K562 (cell line): ENCODE measurements at regions not wholly inside any gene's neighbourhood (a gene's known extent, or its start where the extent isn't known, plus 50 kb on each side); places are given as distances from the start of the nearest gene placed in this dataset.

Experiments used
- ATAC-seq: fragments of 200-7000 bp; cut with Tn5 transposase; 3 replicates; pipeline ENCODE4 v1.9.1; 2020; ENCODE audit warnings: moderate library complexity
- BruUV-seq: library from RNA; stranded (reverse); fragments of 400-500 nt; replicated peaks from 2 replicates; lab custom pipeline; 2021; lab: Mats Ljungman, UMichigan
- CTCF ChIA-PET: fragments of 300-600 bp; formaldehyde crosslinking; extraction: SDS; loops from one replicate; lab custom pipeline; 2021; ENCODE audit warnings: low intra/inter-chr PET ratio; lab: Yijun Ruan, JAX
- POLR2A ChIA-PET: fragments of 300-600, 350-650 bp; sonication (Branson Sonifier 250); formaldehyde crosslinking; extraction: SDS; loops from one replicate; lab custom pipeline; 2021; ENCODE audit warnings: antibody characterized with exemption, inconsistent platforms; lab: Yijun Ruan, JAX
- DNase-seq, 4 experiments: peaks; one replicate each; pipeline versions ENCODE4 v3.0.0 to v3.0.0-alpha.2; 2011 to 2018; ENCODE audit warnings: low spot score in 3 of 4, mixed read lengths in 3 of 4; ENCODE audit errors: extremely low read depth in 1 of 4
- FAIRE-seq: peaks from 2 replicates; lab custom pipeline; 2011; peaks lifted over from hg19 to GRCh38; lab: Jason Lieb, UNC
- H2AFZ ChIP-seq: 2 replicates; pipeline ENCODE4 v1.6.0; 2011; ENCODE audit warnings: low read depth, low read length, control low read depth, inconsistent platforms
- H3K27ac ChIP-seq: fragments of 200-600 bp; 3 replicates; pipeline ENCODE4 v1.8.0; 2011; ENCODE audit warnings: low read depth, mild to moderate bottlenecking, control low read depth, inconsistent platforms, low read length, moderate library complexity, mixed read lengths; ENCODE audit errors: extremely low read depth
- H3K27me3 ChIP-seq, 2 experiments: fragments of 300-600 bp in 1 of 2; 2 replicates in 1 of 2; 3 replicates in 1 of 2; pipeline versions ENCODE4 v1.6.0 to v1.8.0; 2011; ENCODE audit warnings: inconsistent platforms in 2 of 2, low read length in 2 of 2, mild to moderate bottlenecking in 1 of 2, mixed read lengths in 1 of 2, moderate library complexity in 1 of 2; ENCODE audit not compliant: control insufficient read depth in 2 of 2, insufficient read depth in 2 of 2
- H3K36me3 ChIP-seq: fragments of 300-600 bp; 3 replicates; pipeline ENCODE4 v1.8.0; 2011; ENCODE audit warnings: mild to moderate bottlenecking, low read length, inconsistent platforms; ENCODE audit not compliant: control insufficient read depth, insufficient read depth
- H3K4me1 ChIP-seq, 2 experiments: fragments of 200-600 bp in 1 of 2; replicated peaks in 1 of 2; 2 replicates in 1 of 2; 3 replicates in 1 of 2; pipeline versions ENCODE4 v1.5.1 to v1.8.0; 2011; ENCODE audit warnings: inconsistent platforms in 2 of 2, low read length in 2 of 2, mild to moderate bottlenecking in 1 of 2, mixed read lengths in 1 of 2, moderate library complexity in 1 of 2; ENCODE audit not compliant: control insufficient read depth in 2 of 2, insufficient read depth in 2 of 2
- H3K4me2 ChIP-seq: 2 replicates; pipeline ENCODE4 v1.6.1; 2011; ENCODE audit warnings: low read length, control low read depth, inconsistent platforms, mixed read lengths; ENCODE audit not compliant: insufficient read depth
- H3K4me3 ChIP-seq: fragments of 200-600 bp; sonication (generic), shearing (Covaris generic); 2 replicates; pipeline ENCODE4 v1.5.1; 2016; ENCODE audit warnings: control low read depth, inconsistent platforms
- H3K79me2 ChIP-seq: fragments of 200-600 bp; 3 replicates; pipeline ENCODE4 v1.8.0; 2011; ENCODE audit warnings: low read length, inconsistent platforms; ENCODE audit not compliant: control insufficient read depth, insufficient read depth
- H3K9ac ChIP-seq, 2 experiments: 2 replicates each; pipeline versions ENCODE4 v1.6.0 to v1.6.1; 2011; ENCODE audit warnings: low read depth in 2 of 2, low read length in 2 of 2, control low read depth in 1 of 2, inconsistent platforms in 1 of 2, mild to moderate bottlenecking in 1 of 2, mixed read lengths in 1 of 2; ENCODE audit not compliant: insufficient read depth in 1 of 2
- H3K9me1 ChIP-seq: one replicate; pipeline ENCODE4 v1.6.0; 2011; ENCODE audit warnings: inconsistent platforms, mild to moderate bottlenecking, low read length, moderate library complexity; ENCODE audit not compliant: control insufficient read depth, insufficient read depth
- H3K9me3 ChIP-seq: replicated peaks from 2 replicates; pipeline ENCODE4 v1.5.1; 2011; ENCODE audit warnings: low read depth, low read length, inconsistent platforms; ENCODE audit not compliant: control insufficient read depth, insufficient read depth
- H4K20me1 ChIP-seq: replicated peaks from 2 replicates; pipeline ENCODE4 v1.6.1; 2011; ENCODE audit warnings: low read length, inconsistent platforms, mixed read lengths; ENCODE audit not compliant: control insufficient read depth, insufficient read depth
- HDGF ChIP-seq: fragments of 450-650 bp; IDR thresholded peaks from 2 replicates; pipeline ENCODE4 v1.6.1; 2016
- REST ChIP-seq, 2 experiments: fragments of 450-650 bp; formaldehyde crosslinking in 1 of 2; IDR thresholded peaks; 2 replicates each; pipeline versions ENCODE4 v1.4.0 to v1.6.1; 2014 to 2020; ENCODE audit warnings: mild to moderate bottlenecking in 2 of 2, borderline replicate concordance in 1 of 2, low read depth in 1 of 2
- STAT5A ChIP-seq: IDR thresholded peaks from 2 replicates; pipeline ENCODE4 v1.6.1; 2012; ENCODE audit warnings: low read length, inconsistent platforms, borderline replicate concordance
- ZNF561 ChIP-seq: fragments of 450-650 bp; formaldehyde crosslinking; conservative IDR thresholded peaks from 2 replicates; pipeline ENCODE4 v1.4.0; 2020; ENCODE audit warnings: mild to moderate bottlenecking, moderate library complexity
- ZNF609 ChIP-seq: sonication (generic); formaldehyde crosslinking; IDR thresholded peaks from 2 replicates; pipeline ENCODE4 v1.8.1; 2023; ENCODE audit warnings: missing genetic modification reagents, mild to moderate bottlenecking, borderline replicate concordance
- WGBS: fragments of 100-300 bp; shearing (Covaris generic); methylation state at CpG from one replicate; pipeline ENCODE4 v1.1.6; 2016; ENCODE audit warnings: low coverage, mixed read lengths; ENCODE audit not compliant: insufficient coverage; ENCODE audit errors: missing lambda C conversion rate; 5-methylcytosine and 5-hydroxymethylcytosine counted together
- in situ Hi-C: fragments of 300-500 bp; cut with MboI; formaldehyde crosslinking; loops from 4 replicates; pipeline ENCODE4 v1.15.0; 2018; ENCODE audit warnings: inconsistent platforms, mixed read lengths
- intact Hi-C: fragments of 100-400 bp; cut with micrococcal nuclease; formaldehyde crosslinking; loops from 2 replicates; pipeline ENCODE4 v1.14.2; 2022

- TF ChIP-seq ZNF561 (CRISPR knock-in tag) (no peak), HDGF (no peak)
Measured at GRCh38 chr1:82510431-82510830, 709.7 kb downstream of the ADGRL2 start (continued).

- Histone ChIP-seq H3K36me3 (no peaks in the 10 kb centered on the region), H3K27me3 (no peaks in the 10 kb centered on the region), H4K20me1 (no peaks in the 10 kb centered on the region), H3K9me3 (no peaks in the 10 kb centered on the region), H3K4me3 (no peak overlapping the region), H3K9ac (no peak overlapping the region), H3K4me1 (no peaks in the 10 kb centered on the region), H3K79me2 (no peaks in the 10 kb centered on the region), H3K9me1 (no peaks in the 10 kb centered on the region), H3K4me2 (no peak overlapping the region), H3K27ac (no peak overlapping the region), H2AFZ (no peak overlapping the region)
- in situ Hi-C loops (no loop called here), intact Hi-C loops (no loop called here)
- FAIRE-seq (no peak), DNase-seq (no peak), ATAC-seq (no peak)
- WGBS: 0% methylated on average over 1 of the region's 1 CpG
- no TSS peak for BruUV-seq
- CTCF ChIA-PET: no interaction called here
- POLR2A ChIA-PET: no interaction called here
- TF ChIP-seq STAT5A: no peak
- no peak for TF ChIP-seq REST (IDR thresholded peaks at IDR 0.05; ENCODE audit: borderline replicate concordance)
- no peak for TF ChIP-seq REST (CRISPR knock-in tag; IDR thresholded peaks at IDR 0.05; ENCODE audit: low read depth)
- no peak for TF ChIP-seq ZNF609 (CRISPR knock-in tag)
Measured at GRCh38 chr1:82507011-82507410, 706.3 kb downstream of the ADGRL2 start.
